ENCODE measurements at regions not wholly inside any gene's neighbourhood (a gene's known extent, or its start where the extent isn't known, plus 50 kb on each side); places are given as distances from the start of the nearest gene placed in this dataset.

DNA sequence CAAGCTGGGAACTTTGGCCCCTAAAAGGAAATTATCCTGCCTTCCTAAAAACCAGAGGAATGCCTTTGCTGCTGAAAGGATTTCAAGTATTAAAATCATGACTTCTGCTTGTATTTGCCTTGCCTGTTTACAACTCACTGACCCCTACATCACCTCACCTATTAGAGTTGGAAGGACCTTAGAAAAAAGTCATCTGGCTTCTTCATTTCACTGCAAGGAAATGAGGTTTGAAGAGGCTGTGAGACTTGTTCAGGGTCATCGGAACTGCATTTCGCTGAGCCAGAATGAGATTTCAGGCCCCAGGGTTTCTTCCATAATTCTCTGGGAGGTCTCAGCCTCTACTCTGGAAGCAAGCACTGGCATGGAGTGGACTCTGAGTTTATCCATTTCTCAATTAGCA is 304.1 kb downstream of the BUD13 start:
- no peaks in the 10 kb centered on the region for H3K4me1 ChIP-seq (ENCODE audit: control insufficient read depth, low read length)
- no peak overlapping the region for H3K4me2 ChIP-seq (ENCODE audit: low read length)
- no peaks in the 10 kb centered on the region for H3K36me3 ChIP-seq (ENCODE audit: control insufficient read depth, low read length)
- TF ChIP-seq, protein P1, sequence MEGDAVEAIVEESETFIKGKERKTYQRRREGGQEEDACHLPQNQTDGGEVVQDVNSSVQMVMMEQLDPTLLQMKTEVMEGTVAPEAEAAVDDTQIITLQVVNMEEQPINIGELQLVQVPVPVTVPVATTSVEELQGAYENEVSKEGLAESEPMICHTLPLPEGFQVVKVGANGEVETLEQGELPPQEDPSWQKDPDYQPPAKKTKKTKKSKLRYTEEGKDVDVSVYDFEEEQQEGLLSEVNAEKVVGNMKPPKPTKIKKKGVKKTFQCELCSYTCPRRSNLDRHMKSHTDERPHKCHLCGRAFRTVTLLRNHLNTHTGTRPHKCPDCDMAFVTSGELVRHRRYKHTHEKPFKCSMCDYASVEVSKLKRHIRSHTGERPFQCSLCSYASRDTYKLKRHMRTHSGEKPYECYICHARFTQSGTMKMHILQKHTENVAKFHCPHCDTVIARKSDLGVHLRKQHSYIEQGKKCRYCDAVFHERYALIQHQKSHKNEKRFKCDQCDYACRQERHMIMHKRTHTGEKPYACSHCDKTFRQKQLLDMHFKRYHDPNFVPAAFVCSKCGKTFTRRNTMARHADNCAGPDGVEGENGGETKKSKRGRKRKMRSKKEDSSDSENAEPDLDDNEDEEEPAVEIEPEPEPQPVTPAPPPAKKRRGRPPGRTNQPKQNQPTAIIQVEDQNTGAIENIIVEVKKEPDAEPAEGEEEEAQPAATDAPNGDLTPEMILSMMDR (IDR thresholded peaks at IDR 0.05; ENCODE audit: low read depth, low read length, poor library complexity, severe bottlenecking), result no peak
- TF ChIP-seq EZH2phosphoT487 (IDR thresholded peaks at IDR 0.05; ENCODE audit: borderline replicate concordance, low read length), result no peak
- H3K27ac ChIP-seq (ENCODE audit: low read depth, low read length), result no peak overlapping the region
- no peak overlapping the region for H3K4me3 ChIP-seq (ENCODE audit: low read length)
- peaks cover 9% of the 10 kb centered on the region; the same call in 1 of the 2 replicates for H3K27me3 ChIP-seq (ENCODE audit: control insufficient read depth, low read length)
- H3K79me2 ChIP-seq (ENCODE audit: control insufficient read depth, low read length), result no peaks in the 10 kb centered on the region
- no peaks in the 10 kb centered on the region for H3K9me3 ChIP-seq (ENCODE audit: control insufficient read depth, insufficient read depth, low read length)
- no peaks in the 10 kb centered on the region for H4K20me1 ChIP-seq (ENCODE audit: control insufficient read depth, insufficient read depth, low read depth, low read length)
- H3K9me2 ChIP-seq (replicated peaks; ENCODE audit: control insufficient read depth, low read length), result no peaks in the 10 kb centered on the region
- H3F3A ChIP-seq (ENCODE audit: control insufficient read depth, insufficient read depth), result no peaks in the 10 kb centered on the region

DNA sequence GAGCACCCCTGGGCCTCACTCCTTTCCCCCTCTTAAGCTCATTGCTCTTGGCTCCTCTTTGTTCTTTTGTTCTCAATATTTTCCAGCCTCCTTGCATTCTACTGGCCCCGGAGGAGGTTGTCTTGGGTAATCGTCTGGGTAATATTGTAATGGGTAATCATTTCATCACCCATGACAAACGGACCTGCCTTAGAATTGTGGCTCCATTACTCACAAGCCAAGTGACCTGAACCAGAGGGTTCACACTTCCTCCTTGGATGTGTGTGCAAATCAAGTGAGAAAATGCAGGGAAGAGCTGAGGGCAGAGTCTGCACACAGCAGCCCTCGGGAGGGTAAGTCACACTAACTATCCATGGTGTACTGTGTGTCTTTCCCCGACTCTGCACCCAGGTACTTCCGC is 305.0 kb downstream of the BUD13 start:
- Histone ChIP-seq H3K9me2 (replicated peaks; ENCODE audit: control insufficient read depth, low read length) (no peaks in the 10 kb centered on the region), H3K9me3 (ENCODE audit: control insufficient read depth, insufficient read depth, low read length) (no peaks in the 10 kb centered on the region), H3K36me3 (ENCODE audit: control insufficient read depth, low read length) (no peaks in the 10 kb centered on the region), H3K4me3 (ENCODE audit: low read length) (no peak overlapping the region), H3K4me2 (ENCODE audit: low read length) (no peak overlapping the region), H3K27ac (ENCODE audit: low read depth, low read length) (no peak overlapping the region), H3F3A (ENCODE audit: control insufficient read depth, insufficient read depth) (no peaks in the 10 kb centered on the region), H3K27me3 (ENCODE audit: control insufficient read depth, low read length) (peaks cover 7% of the 10 kb centered on the region; the same call in 1 of the 2 replicates), H4K20me1 (ENCODE audit: control insufficient read depth, insufficient read depth, low read depth, low read length) (no peaks in the 10 kb centered on the region), H3K4me1 (ENCODE audit: control insufficient read depth, low read length) (no peaks in the 10 kb centered on the region), H3K79me2 (ENCODE audit: control insufficient read depth, low read length) (no peaks in the 10 kb centered on the region)
- TF ChIP-seq EZH2phosphoT487 (IDR thresholded peaks at IDR 0.05; ENCODE audit: borderline replicate concordance, low read length), result no peak
- TF ChIP-seq, protein P1 (IDR thresholded peaks at IDR 0.05; ENCODE audit: low read depth, low read length, poor library complexity, severe bottlenecking), result no peak

DNA sequence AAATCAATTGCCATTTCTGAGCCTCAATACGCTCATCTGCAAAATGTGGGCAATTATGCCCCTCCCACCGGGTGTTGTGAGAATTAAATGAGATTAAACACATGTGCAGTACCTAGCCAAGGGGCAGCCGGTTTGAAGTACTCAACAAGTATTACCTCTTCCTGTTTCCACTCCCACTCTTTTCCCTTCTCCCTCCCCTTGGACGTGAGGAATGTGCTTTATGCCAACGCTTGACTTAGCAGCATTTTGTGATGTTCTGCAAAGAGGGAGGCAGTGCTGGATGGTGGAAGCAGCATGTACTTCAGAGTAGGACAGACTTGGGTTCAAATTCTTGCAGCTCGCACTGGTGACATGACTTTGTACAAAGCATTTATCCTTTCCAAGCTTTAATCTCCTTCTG is 306.0 kb downstream of the BUD13 start:
- no peaks in the 10 kb centered on the region for H4K20me1 ChIP-seq (ENCODE audit: control insufficient read depth, insufficient read depth, low read depth, low read length)

More for the DNA sequence above, 306.0 kb downstream of the BUD13 start:
- TF ChIP-seq EZH2phosphoT487 (IDR thresholded peaks at IDR 0.05; ENCODE audit: borderline replicate concordance, low read length), result no peak
- TF ChIP-seq, protein P1 (IDR thresholded peaks at IDR 0.05; ENCODE audit: low read depth, low read length, poor library complexity, severe bottlenecking), result no peak
- Histone ChIP-seq H3K4me3 (ENCODE audit: low read length) (no peak overlapping the region), H3K9me2 (replicated peaks; ENCODE audit: control insufficient read depth, low read length) (no peaks in the 10 kb centered on the region), H3K27me3 (ENCODE audit: control insufficient read depth, low read length) (peaks cover 7% of the 10 kb centered on the region; the same call in 1 of the 2 replicates), H3K27ac (ENCODE audit: low read depth, low read length) (no peak overlapping the region), H3K36me3 (ENCODE audit: control insufficient read depth, low read length) (no peaks in the 10 kb centered on the region), H3K4me2 (ENCODE audit: low read length) (no peak overlapping the region), H3K4me1 (ENCODE audit: control insufficient read depth, low read length) (no peaks in the 10 kb centered on the region), H3K9me3 (ENCODE audit: control insufficient read depth, insufficient read depth, low read length) (no peaks in the 10 kb centered on the region), H3F3A (ENCODE audit: control insufficient read depth, insufficient read depth) (no peaks in the 10 kb centered on the region), H3K79me2 (ENCODE audit: control insufficient read depth, low read length) (no peaks in the 10 kb centered on the region)

Data from DOHH2 (cell line).